KMS-11 (cell line): ENCODE measurements at regions not wholly inside any gene's neighbourhood (a gene's known extent, or its start where the extent isn't known, plus 50 kb on each side); places are given as distances from the start of the nearest gene placed in this dataset.

ENCODE experiments used
- H2AFZ ChIP-seq: fragments of 200-600 bp; sonication (generic); 2 replicates; pipeline ENCODE4 v1.6.1; 2016; ENCODE audit warnings: antibody characterized with exemption, mixed run types, low read depth
- H3K27ac ChIP-seq: fragments of 200-600 bp; sonication (generic); 2 replicates; pipeline ENCODE4 v1.6.1; 2016; ENCODE audit warnings: mild to moderate bottlenecking, mixed run types
- H3K27me3 ChIP-seq: fragments of 200-600 bp; sonication (generic); 2 replicates; pipeline ENCODE4 v1.6.1; 2017; ENCODE audit warnings: mild to moderate bottlenecking, low read depth, mixed run types, moderate library complexity; ENCODE audit not compliant: insufficient read depth
- H3K36me3 ChIP-seq: fragments of 200-600 bp; sonication (generic); 2 replicates; pipeline ENCODE4 v1.6.1; 2017; ENCODE audit warnings: mild to moderate bottlenecking, mixed run types; ENCODE audit not compliant: insufficient read depth
- H3K4me1 ChIP-seq: fragments of 200-600 bp; sonication (generic); 2 replicates; pipeline ENCODE4 v1.6.1; 2016; ENCODE audit warnings: mild to moderate bottlenecking, low read depth, mixed run types; ENCODE audit not compliant: poor library complexity, severe bottlenecking
- H3K4me2 ChIP-seq: fragments of 200-600 bp; sonication (generic); 2 replicates; pipeline ENCODE4 v1.7.0; 2016; ENCODE audit warnings: mild to moderate bottlenecking, mixed run types
- H3K4me3 ChIP-seq: fragments of 200-600 bp; sonication (generic); IDR thresholded peaks from 2 replicates; pipeline ENCODE4 v1.6.1; 2017; ENCODE audit warnings: low read depth, low read length, mixed read lengths; ENCODE audit not compliant: insufficient read depth
- H3K79me2 ChIP-seq: fragments of 200-600 bp; sonication (generic); 2 replicates; pipeline ENCODE4 v1.6.1; 2016; ENCODE audit warnings: low read depth, mixed run types; ENCODE audit not compliant: insufficient read depth
- H3K9ac ChIP-seq: fragments of 200-600 bp; sonication (generic); 2 replicates; pipeline ENCODE4 v1.6.1; 2016; ENCODE audit warnings: mild to moderate bottlenecking, mixed run types
- H4K20me1 ChIP-seq: fragments of 200-600 bp; sonication (generic); 2 replicates; pipeline ENCODE4 v1.6.1; 2016; ENCODE audit warnings: mild to moderate bottlenecking, mixed run types; ENCODE audit not compliant: insufficient read depth
- CTCF ChIP-seq: fragments of 200-600 bp; sonication (generic); conservative IDR thresholded peaks from 2 replicates; pipeline ENCODE4 v1.6.1; 2017; ENCODE audit warnings: low read depth, mild to moderate bottlenecking, antibody characterized with exemption, low read length, moderate library complexity, mixed read lengths

- Histone ChIP-seq H3K4me2 (no peak overlapping the region), H4K20me1 (no peaks in the 10 kb centered on the region), H3K27me3 (no peaks in the 10 kb centered on the region), H2AFZ (no peak overlapping the region), H3K9ac (no peak overlapping the region), H3K36me3 (no peaks in the 10 kb centered on the region), H3K4me3 (no peak overlapping the region), H3K27ac (no peak overlapping the region), H3K79me2 (no peaks in the 10 kb centered on the region), H3K4me1 (no peaks in the 10 kb centered on the region)
- TF ChIP-seq CTCF, result no peak
Observed at GRCh38 chr21:18989953-18990495, 586.4 kb upstream of the TMPRSS15 start.

GRCh38 chr21:18991846-18992245 lies 588.3 kb upstream of the TMPRSS15 start:
- H3K4me1 ChIP-seq, result no peaks in the 10 kb centered on the region
- no peak overlapping the region for H2AFZ ChIP-seq
- no peaks in the 10 kb centered on the region for H4K20me1 ChIP-seq
- no peak overlapping the region for H3K4me3 ChIP-seq
- H3K27ac ChIP-seq, result no peak overlapping the region
- H3K9ac ChIP-seq, result no peak overlapping the region
- H3K27me3 ChIP-seq, result no peaks in the 10 kb centered on the region
- no peaks in the 10 kb centered on the region for H3K36me3 ChIP-seq
- TF ChIP-seq CTCF, result no peak
- no peak overlapping the region for H3K4me2 ChIP-seq
- H3K79me2 ChIP-seq, result no peaks in the 10 kb centered on the region

GRCh38 chr21:19010251-19010650 lies 606.7 kb upstream of the TMPRSS15 start:
- H3K36me3 ChIP-seq, result no peaks in the 10 kb centered on the region
- TF ChIP-seq CTCF, result no peak
- H4K20me1 ChIP-seq, result no peaks in the 10 kb centered on the region
- no peaks in the 10 kb centered on the region for H3K79me2 ChIP-seq
- H3K4me1 ChIP-seq, result no peaks in the 10 kb centered on the region
- no peak overlapping the region for H3K4me3 ChIP-seq
- no peak overlapping the region for H3K9ac ChIP-seq
- H3K27ac ChIP-seq, result no peak overlapping the region
- no peak overlapping the region for H3K4me2 ChIP-seq
- no peak overlapping the region for H2AFZ ChIP-seq
- no peaks in the 10 kb centered on the region for H3K27me3 ChIP-seq

GRCh38 chr21:19010996-19011395 lies 607.4 kb upstream of the TMPRSS15 start:
- Histone ChIP-seq H3K4me3 (no peak overlapping the region), H3K4me1 (no peaks in the 10 kb centered on the region), H3K4me2 (no peak overlapping the region), H3K79me2 (no peaks in the 10 kb centered on the region), H3K27ac (no peak overlapping the region), H3K9ac (no peak overlapping the region), H3K27me3 (no peaks in the 10 kb centered on the region), H3K36me3 (no peaks in the 10 kb centered on the region), H4K20me1 (no peaks in the 10 kb centered on the region), H2AFZ (no peak overlapping the region)
- no peak for TF ChIP-seq CTCF
